Adrenal gland (tissue), 5 donors: ENCODE measurements at regions not wholly inside any gene's neighbourhood (a gene's known extent, or its start where the extent isn't known, plus 50 kb on each side); places are given as distances from the start of the nearest gene placed in this dataset.

Experiments
- CTCF ChIP-seq, 6 experiments: fragments of 450-650 bp in 4 of 6; fragments of 200-600 bp in 2 of 6; sonication (generic) in 1 of 6; IDR thresholded peaks; 1 replicate in 5 of 6; 2 replicates in 1 of 6; pipeline versions ENCODE4 v1.5.1 to v1.8.0; 2016 to 2021; ENCODE audit warnings: antibody characterized with exemption in 6 of 6, mild to moderate bottlenecking in 2 of 6, moderate library complexity in 1 of 6
- POLR2A ChIP-seq, 2 donors: fragments of 450-650 bp; IDR thresholded peaks; one replicate each; pipeline ENCODE4 v1.6.1; 2017; ENCODE audit warnings: antibody characterized with exemption in 2 of 2, mild to moderate bottlenecking in 2 of 2, moderate library complexity in 1 of 2
- donor health status: DM: no; HTN: no; CAD: no.

GRCh38 chr2:177068967-177069366 lies 143.6 kb upstream of the HNRNPA3 start:
- TF ChIP-seq CTCF (IDR thresholded peaks at IDR 0.05) (no peak), POLR2A (IDR thresholded peaks at IDR 0.05) (no peak)
